H9 (cell line): ENCODE measurements at regions not wholly inside any gene's neighbourhood (a gene's known extent, or its start where the extent isn't known, plus 50 kb on each side); places are given as distances from the start of the nearest gene placed in this dataset.

ENCODE experiments used
- DNase-seq: peaks from one replicate; pipeline ENCODE4 v3.0.0-alpha.2; 2017
- H2AFZ ChIP-seq: one replicate; pipeline ENCODE4 v1.6.1; 2013; ENCODE audit warnings: mild to moderate bottlenecking, low read length, control low read depth, moderate library complexity
- H2AK5ac ChIP-seq: 2 replicates; pipeline ENCODE4 v1.6.1; 2013; ENCODE audit warnings: low read length, control low read depth, mixed read lengths; ENCODE audit not compliant: insufficient read length
- H2BK120ac ChIP-seq: one replicate; pipeline ENCODE4 v1.6.1; 2013; ENCODE audit warnings: low read depth, mild to moderate bottlenecking, low read length, control low read depth, inconsistent platforms; ENCODE audit not compliant: poor library complexity, severe bottlenecking
- H2BK12ac ChIP-seq: 2 replicates; pipeline ENCODE4 v1.6.1; 2013; ENCODE audit warnings: low read length, control low read depth, mixed read lengths, low read depth; ENCODE audit not compliant: insufficient read length
- H2BK15ac ChIP-seq: 2 replicates; pipeline ENCODE4 v1.6.1; 2013; ENCODE audit warnings: low read depth, low read length, control low read depth
- H2BK20ac ChIP-seq: one replicate; pipeline ENCODE4 v1.6.1; 2013; ENCODE audit warnings: low read depth, mild to moderate bottlenecking, low read length, control low read depth, inconsistent platforms; ENCODE audit not compliant: poor library complexity, severe bottlenecking
- H2BK5ac ChIP-seq: 2 replicates; pipeline ENCODE4 v1.6.1; 2013; ENCODE audit warnings: low read length, control low read depth, mixed read lengths; ENCODE audit not compliant: insufficient read length
- H3K14ac ChIP-seq: 2 replicates; pipeline ENCODE4 v1.6.1; 2013; ENCODE audit warnings: low read length, control low read depth; ENCODE audit not compliant: insufficient read depth
- H3K18ac ChIP-seq: 2 replicates; pipeline ENCODE4 v1.6.1; 2013; ENCODE audit warnings: low read depth, mild to moderate bottlenecking, mixed read lengths, low read length, control low read depth; ENCODE audit not compliant: insufficient read length
- H3K23ac ChIP-seq: 2 replicates; pipeline ENCODE4 v1.6.1; 2013; ENCODE audit warnings: low read length, control low read depth, mixed read lengths, low read depth; ENCODE audit not compliant: insufficient read length
- H3K23me2 ChIP-seq: 2 replicates; pipeline ENCODE4 v1.6.1; 2013; ENCODE audit warnings: low read depth, mild to moderate bottlenecking, mixed read lengths, low read length, control low read depth; ENCODE audit not compliant: insufficient read length, poor library complexity, severe bottlenecking
- H3K27ac ChIP-seq: 2 replicates; pipeline ENCODE4 v1.5.1; 2013; ENCODE audit warnings: low read length, control low read depth, mixed read lengths, low read depth; ENCODE audit not compliant: insufficient read length
- H3K27me3 ChIP-seq: 2 replicates; pipeline ENCODE4 v1.6.1; 2013; ENCODE audit warnings: low read length, control low read depth, inconsistent platforms; ENCODE audit not compliant: insufficient read depth
- H3K4ac ChIP-seq: 2 replicates; pipeline ENCODE4 v1.6.1; 2013; ENCODE audit warnings: low read depth, mild to moderate bottlenecking, control low read depth, inconsistent platforms, low read length, moderate library complexity
- H3K4me1 ChIP-seq: 2 replicates; pipeline ENCODE4 v1.6.1; 2013; ENCODE audit warnings: low read length, control low read depth, inconsistent platforms; ENCODE audit not compliant: insufficient read depth
- H3K4me2 ChIP-seq: 2 replicates; pipeline ENCODE4 v1.6.1; 2013; ENCODE audit warnings: low read length, control low read depth, mixed read lengths; ENCODE audit not compliant: insufficient read length, insufficient read depth
- H3K56ac ChIP-seq: 2 replicates; pipeline ENCODE4 v1.6.1; 2013; ENCODE audit warnings: low read depth, mild to moderate bottlenecking, mixed read lengths, low read length, control low read depth; ENCODE audit not compliant: insufficient read length
- H3K79me1 ChIP-seq: 2 replicates; pipeline ENCODE4 v1.6.1; 2013; ENCODE audit warnings: low read depth, mild to moderate bottlenecking, moderate library complexity, low read length, control low read depth, inconsistent platforms; ENCODE audit not compliant: insufficient read depth, poor library complexity, severe bottlenecking
- H3K79me2 ChIP-seq: 2 replicates; pipeline ENCODE4 v1.6.1; 2013; ENCODE audit warnings: low read length, control low read depth, inconsistent platforms; ENCODE audit not compliant: insufficient read depth
- H3K9ac ChIP-seq: 2 replicates; pipeline ENCODE4 v1.6.1; 2013; ENCODE audit warnings: low read length, control low read depth, mixed read lengths; ENCODE audit not compliant: insufficient read length; ENCODE audit errors: extremely low read depth
- H3K9me3 ChIP-seq: one replicate; pipeline ENCODE4 v1.6.1; 2013; ENCODE audit warnings: low read depth, low read length, inconsistent platforms; ENCODE audit not compliant: control insufficient read depth
- H3T11ph ChIP-seq: one replicate; pipeline ENCODE4 v1.6.1; 2013; ENCODE audit warnings: mild to moderate bottlenecking, low read length, control low read depth, inconsistent platforms
- H4K20me1 ChIP-seq: one replicate; pipeline ENCODE4 v1.6.1; 2013; ENCODE audit not compliant: control insufficient read depth, insufficient read length, insufficient read depth
- H4K5ac ChIP-seq: 2 replicates; pipeline ENCODE4 v1.6.1; 2013; ENCODE audit warnings: low read depth, mild to moderate bottlenecking, mixed read lengths, low read length, control low read depth; ENCODE audit not compliant: insufficient read length
- H4K8ac ChIP-seq: replicated peaks from 2 replicates; pipeline ENCODE4 v1.6.1; 2013; ENCODE audit warnings: low read length, control low read depth, mixed read lengths, low read depth; ENCODE audit not compliant: insufficient read length
- H4K91ac ChIP-seq: 2 replicates; pipeline ENCODE4 v1.6.1; 2013; ENCODE audit warnings: low read depth, mild to moderate bottlenecking, moderate library complexity, mixed read lengths, low read length, control low read depth; ENCODE audit not compliant: insufficient read length
- H3K27ac Mint-ChIP-seq, 3 experiments: 2 replicates in 2 of 3; 3 replicates in 1 of 3; pipeline ENCODE4 v1.8.0; 2020 to 2021; ENCODE audit warnings: mixed read lengths in 3 of 3, mild to moderate bottlenecking in 1 of 3, moderate library complexity in 1 of 3
- H3K27me3 Mint-ChIP-seq: 2 replicates; pipeline ENCODE4 v1.8.0; 2021; ENCODE audit warnings: low read depth, mild to moderate bottlenecking, moderate library complexity, mixed read lengths
- H3K36me3 Mint-ChIP-seq, 3 experiments: 2 replicates in 2 of 3; 3 replicates in 1 of 3; pipeline ENCODE4 v1.8.0; 2020 to 2021; ENCODE audit warnings: low read depth in 3 of 3, mixed read lengths in 3 of 3; ENCODE audit not compliant: insufficient read depth in 1 of 3
- H3K4me1 Mint-ChIP-seq, 2 experiments: 2 replicates each; pipeline ENCODE4 v1.8.0; 2020; ENCODE audit warnings: mixed read lengths in 2 of 2
- H3K4me3 Mint-ChIP-seq, 2 experiments: 2 replicates in 1 of 2; 3 replicates in 1 of 2; pipeline ENCODE4 v1.8.0; 2020 to 2021; ENCODE audit warnings: mild to moderate bottlenecking in 2 of 2, mixed read lengths in 2 of 2, moderate library complexity in 1 of 2
- H3K9me3 Mint-ChIP-seq, 2 experiments: 2 replicates in 1 of 2; 3 replicates in 1 of 2; pipeline ENCODE4 v1.8.0; 2020; ENCODE audit warnings: mild to moderate bottlenecking in 2 of 2, mixed read lengths in 2 of 2, moderate library complexity in 1 of 2
- WGBS: extraction: QIAGEN DNeasy Blood & Tissue Kit; methylation state at CpG from one replicate; pipeline ENCODE4 v1.1.7; 2013; ENCODE audit warnings: missing lambda C conversion rate, low lambda C conversion rate, mixed read lengths; ENCODE audit not compliant: insufficient read length; ENCODE audit errors: extremely low coverage; 5-methylcytosine and 5-hydroxymethylcytosine counted together
- TF ChIP-seq, protein P1 (sequence below): fragments of 200-600 bp; sonication (generic); conservative IDR thresholded peaks from 3 replicates; pipeline ENCODE4 v1.8.0; 2021; ENCODE audit warnings: antibody characterized with exemption, mild to moderate bottlenecking

DNA sequence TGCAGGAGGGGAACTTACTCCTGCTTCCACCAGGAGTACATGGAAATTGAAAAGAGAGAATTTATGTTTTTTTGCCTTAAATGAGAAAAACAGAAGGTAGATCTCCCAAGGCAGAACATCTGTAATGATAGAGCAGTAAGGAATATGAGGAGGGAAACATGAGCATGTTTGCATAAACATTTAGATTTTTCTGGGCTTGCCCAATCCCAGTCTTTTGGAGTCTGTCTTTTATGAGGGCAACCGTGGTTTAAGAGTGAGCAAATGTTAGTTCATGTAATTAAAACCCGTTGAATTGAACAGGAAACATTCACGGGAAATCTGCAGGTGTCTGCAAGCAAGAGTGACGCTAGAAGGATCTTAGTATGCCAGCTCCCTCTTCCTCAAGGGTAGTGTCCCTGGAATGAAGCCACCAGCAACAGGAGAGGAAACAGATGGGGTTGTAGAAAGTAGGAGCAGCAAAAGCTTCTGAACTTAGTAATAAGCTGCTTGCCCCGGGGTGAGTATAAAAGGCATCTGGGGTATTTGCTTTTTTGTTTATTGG is 79.3 kb downstream of the ARF6 start:
- Histone ChIP-seq H2BK120ac (no peak overlapping the region), H4K5ac (no peak overlapping the region), H3T11ph (no peak overlapping the region), H2BK20ac (no peak overlapping the region), H2BK15ac (no peak overlapping the region), H3K79me1 (no peaks in the 10 kb centered on the region), H4K91ac (no peak overlapping the region), H3K9ac (no peak overlapping the region), H3K4ac (no peak overlapping the region), H2AFZ (no peak overlapping the region), H3K4me2 (no peak overlapping the region), H2BK5ac (no peak overlapping the region), H2AK5ac (no peak overlapping the region), H3K23me2 (no peaks in the 10 kb centered on the region), H3K9me3 (no peaks in the 10 kb centered on the region), H3K18ac (no peak overlapping the region), H3K23ac (no peak overlapping the region), H4K20me1 (no peaks in the 10 kb centered on the region), H3K56ac (no peak overlapping the region), H4K8ac (no peak overlapping the region), H2BK12ac (no peak overlapping the region), H3K4me1 (no peaks in the 10 kb centered on the region; the same call in 1 of the 2 replicates), H3K27ac (no peak overlapping the region), H3K14ac (no peak overlapping the region), H3K79me2 (no peaks in the 10 kb centered on the region), H3K27me3 (no peaks in the 10 kb centered on the region; the same call in 1 of the 2 replicates)
- peaks cover 6 to 17% of the 10 kb centered on the region in 2 experiments; a peak in 3 of 4 replicates for H3K4me1 Mint-ChIP-seq
- peaks cover 0 to 3% (median 0%) of the 10 kb centered on the region in 3 experiments; a peak in 1 of 7 replicates for H3K36me3 Mint-ChIP-seq
- TF ChIP-seq, protein P1, sequence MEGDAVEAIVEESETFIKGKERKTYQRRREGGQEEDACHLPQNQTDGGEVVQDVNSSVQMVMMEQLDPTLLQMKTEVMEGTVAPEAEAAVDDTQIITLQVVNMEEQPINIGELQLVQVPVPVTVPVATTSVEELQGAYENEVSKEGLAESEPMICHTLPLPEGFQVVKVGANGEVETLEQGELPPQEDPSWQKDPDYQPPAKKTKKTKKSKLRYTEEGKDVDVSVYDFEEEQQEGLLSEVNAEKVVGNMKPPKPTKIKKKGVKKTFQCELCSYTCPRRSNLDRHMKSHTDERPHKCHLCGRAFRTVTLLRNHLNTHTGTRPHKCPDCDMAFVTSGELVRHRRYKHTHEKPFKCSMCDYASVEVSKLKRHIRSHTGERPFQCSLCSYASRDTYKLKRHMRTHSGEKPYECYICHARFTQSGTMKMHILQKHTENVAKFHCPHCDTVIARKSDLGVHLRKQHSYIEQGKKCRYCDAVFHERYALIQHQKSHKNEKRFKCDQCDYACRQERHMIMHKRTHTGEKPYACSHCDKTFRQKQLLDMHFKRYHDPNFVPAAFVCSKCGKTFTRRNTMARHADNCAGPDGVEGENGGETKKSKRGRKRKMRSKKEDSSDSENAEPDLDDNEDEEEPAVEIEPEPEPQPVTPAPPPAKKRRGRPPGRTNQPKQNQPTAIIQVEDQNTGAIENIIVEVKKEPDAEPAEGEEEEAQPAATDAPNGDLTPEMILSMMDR: no peak
- H3K27ac Mint-ChIP-seq: no peak overlapping the region
- no peak overlapping the region for H3K4me3 Mint-ChIP-seq
- DNase-seq: no peak
- no peaks in the 10 kb centered on the region for H3K9me3 Mint-ChIP-seq
- H3K27me3 Mint-ChIP-seq: peaks cover 7% of the 10 kb centered on the region
- no CpG with 5 or more reads among the region's 5 CpGs for WGBS
